SH-SY5Y (cell line): ENCODE measurements at regions not wholly inside any gene's neighbourhood (a gene's known extent, or its start where the extent isn't known, plus 50 kb on each side); places are given as distances from the start of the nearest gene placed in this dataset.

Source experiments
- GATA2 ChIP-seq: IDR thresholded peaks from 2 replicates; pipeline ENCODE4 v1.6.1; 2011; ENCODE audit warnings: mild to moderate bottlenecking, low read depth, low read length
- GATA3 ChIP-seq: IDR thresholded peaks from 2 replicates; pipeline ENCODE4 v1.6.1; 2011; ENCODE audit warnings: low read depth, mild to moderate bottlenecking, low read length, moderate library complexity

DNA sequence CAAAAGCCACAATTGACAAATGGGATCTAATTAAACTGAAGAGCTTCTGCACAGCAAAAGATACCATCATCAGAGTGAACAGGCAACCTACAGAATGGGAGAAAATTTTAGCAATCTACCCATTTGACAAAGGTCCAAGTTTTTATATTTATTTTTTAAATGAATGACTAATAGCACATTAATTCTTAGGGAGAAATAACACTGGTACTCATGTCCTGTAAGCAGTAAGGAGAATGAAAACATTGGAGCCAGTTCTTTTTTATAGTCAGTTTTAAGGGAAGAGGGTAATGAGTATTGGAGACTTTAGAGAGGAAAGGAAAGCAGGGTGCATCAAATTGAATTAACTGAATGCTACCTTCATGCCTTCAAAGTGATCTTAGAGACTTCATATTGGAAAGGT is 404.7 kb upstream of the TGFBR2 start:
- TF ChIP-seq GATA2 (no peak), GATA3 (no peak)
